Caco-2 (cell line): ENCODE measurements at regions not wholly inside any gene's neighbourhood (a gene's known extent, or its start where the extent isn't known, plus 50 kb on each side); places are given as distances from the start of the nearest gene placed in this dataset.

Experiments used
- BruUV-seq: library from RNA; stranded (reverse); fragments of 400-500 nt; replicated peaks from 2 replicates; lab custom pipeline; 2021; lab: Mats Ljungman, UMichigan
- CTCF ChIA-PET: fragments of 300-600 bp; sonication (Branson Sonifier 250); formaldehyde crosslinking; loops from one replicate; lab custom pipeline; 2022; ENCODE audit warnings: antibody characterized with exemption; lab: Charles Lee
- POLR2A ChIA-PET: fragments of 300-600 bp; sonication (Branson Sonifier 250); formaldehyde crosslinking; loops from one replicate; lab custom pipeline; 2022; ENCODE audit warnings: antibody characterized with exemption; lab: Charles Lee
- DNase-seq, 2 experiments: peaks; one replicate each; pipeline versions ENCODE4 v3.0.0 to v3.0.0-alpha.2; 2020 to 2022
- H3K27me3 ChIP-seq: replicated peaks from 2 replicates; pipeline ENCODE4 v1.6.0; 2011; ENCODE audit warnings: low read length; ENCODE audit not compliant: control insufficient read depth, insufficient read depth
- H3K36me3 ChIP-seq: 2 replicates; pipeline ENCODE4 v1.5.1; 2011; ENCODE audit warnings: low read length; ENCODE audit not compliant: control insufficient read depth, insufficient read depth
- H3K4me1 ChIP-seq: fragments of 250-450 bp; sonication (Bioruptor Pico); 2 replicates; pipeline ENCODE4 v1.5.1; 2020; ENCODE audit warnings: mild to moderate bottlenecking
- H3K4me3 ChIP-seq: 2 replicates; pipeline ENCODE4 v1.5.1; 2011; ENCODE audit warnings: low read depth, mild to moderate bottlenecking, control low read depth, low read length
- H3K9me3 ChIP-seq: fragments of 250-450 bp; sonication (Bioruptor Pico); 2 replicates; pipeline ENCODE4 v1.5.1; 2020; ENCODE audit warnings: mild to moderate bottlenecking, moderate library complexity
- H3K27ac Mint-ChIP-seq: one replicate; pipeline ENCODE4 v1.8.0; 2022; ENCODE audit warnings: mixed read lengths; ENCODE audit not compliant: unreplicated experiment
- H3K27me3 Mint-ChIP-seq: one replicate; pipeline ENCODE4 v1.8.0; 2022; ENCODE audit warnings: mixed read lengths; ENCODE audit not compliant: insufficient read depth, unreplicated experiment
- H3K36me3 Mint-ChIP-seq: one replicate; pipeline ENCODE4 v1.8.0; 2022; ENCODE audit warnings: mild to moderate bottlenecking, mixed read lengths; ENCODE audit not compliant: insufficient read depth, unreplicated experiment
- H3K4me1 Mint-ChIP-seq: one replicate; pipeline ENCODE4 v1.8.0; 2022; ENCODE audit warnings: low read depth, mixed read lengths; ENCODE audit not compliant: unreplicated experiment
- H3K4me3 Mint-ChIP-seq: one replicate; pipeline ENCODE4 v1.8.0; 2022; ENCODE audit warnings: mild to moderate bottlenecking, moderate library complexity, mixed read lengths; ENCODE audit not compliant: unreplicated experiment
- H3K9me3 Mint-ChIP-seq: one replicate; pipeline ENCODE4 v1.8.0; 2022; ENCODE audit warnings: mixed read lengths; ENCODE audit not compliant: unreplicated experiment
- CTCF ChIP-seq, 2 experiments: fragments of 200-600 bp in 1 of 2; IDR thresholded peaks; 1 replicate in 1 of 2; 2 replicates in 1 of 2; pipeline versions ENCODE4 v1.5.1 to v1.8.0; 2011 to 2022; ENCODE audit warnings: antibody characterized with exemption in 1 of 2, control low read depth in 1 of 2, inconsistent platforms in 1 of 2, low read depth in 1 of 2, low read length in 1 of 2, mild to moderate bottlenecking in 1 of 2, moderate library complexity in 1 of 2; ENCODE audit not compliant: insufficient read depth in 1 of 2, severe bottlenecking in 1 of 2, unreplicated experiment in 1 of 2
- intact Hi-C: fragments of 100-400 bp; cut with micrococcal nuclease; formaldehyde crosslinking; loops from one replicate; pipeline ENCODE4 v1.10.0; 2022; ENCODE audit not compliant: unreplicated experiment

GRCh38 chr15:70327856-70328678 is 230.3 kb upstream of the TLE3 start:
- no peak for DNase-seq
- H3K36me3 ChIP-seq: no peaks in the 10 kb centered on the region
- no peaks in the 10 kb centered on the region for H3K27me3 Mint-ChIP-seq
- peaks cover 9% of the 10 kb centered on the region for H3K9me3 Mint-ChIP-seq
- H3K4me1 ChIP-seq: peaks cover 18% of the 10 kb centered on the region
- H3K9me3 ChIP-seq: no peaks in the 10 kb centered on the region
- no peak overlapping the region for H3K4me3 Mint-ChIP-seq
- POLR2A ChIA-PET: no interaction called here
- CTCF ChIA-PET: no interaction called here
- no peaks in the 10 kb centered on the region for H3K36me3 Mint-ChIP-seq
- TF ChIP-seq CTCF (IDR thresholded peaks at IDR 0.05; ENCODE audit: insufficient read depth in 1 of 2, low read depth in 1 of 2, low read length in 1 of 2, severe bottlenecking in 1 of 2, unreplicated experiment in 1 of 2): no peak
- no peak overlapping the region for H3K27ac Mint-ChIP-seq
- no TSS peak for BruUV-seq
- peaks cover 5% of the 10 kb centered on the region for H3K4me1 Mint-ChIP-seq
- intact Hi-C loops: no loop called here
- no peaks in the 10 kb centered on the region for H3K27me3 ChIP-seq
- H3K4me3 ChIP-seq: no peak overlapping the region

- no TSS peak for BruUV-seq
- H3K4me1 ChIP-seq: peaks cover 25% of the 10 kb centered on the region
- no peak for TF ChIP-seq CTCF (IDR thresholded peaks at IDR 0.05; ENCODE audit: insufficient read depth in 1 of 2, low read depth in 1 of 2, low read length in 1 of 2, severe bottlenecking in 1 of 2, unreplicated experiment in 1 of 2)
- peaks cover 5% of the 10 kb centered on the region for H3K9me3 Mint-ChIP-seq
- peaks cover 5% of the 10 kb centered on the region for H3K4me1 Mint-ChIP-seq
- no peak overlapping the region for H3K4me3 Mint-ChIP-seq
- no peaks in the 10 kb centered on the region for H3K27me3 ChIP-seq
- intact Hi-C loops: no loop called here
- H3K9me3 ChIP-seq: no peaks in the 10 kb centered on the region
- no peaks in the 10 kb centered on the region for H3K36me3 Mint-ChIP-seq
- POLR2A ChIA-PET: no interaction called here
- CTCF ChIA-PET: no interaction called here
- H3K36me3 ChIP-seq: no peaks in the 10 kb centered on the region
- DNase-seq: no peak
- H3K4me3 ChIP-seq: no peak overlapping the region
- H3K27me3 Mint-ChIP-seq: no peaks in the 10 kb centered on the region
- no peak overlapping the region for H3K27ac Mint-ChIP-seq
Observed at GRCh38 chr15:70327328-70327855, 229.7 kb upstream of the TLE3 start.

GRCh38 chr15:70324001-70324974 is 226.6 kb upstream of the TLE3 start:
- Mint-ChIP-seq H3K4me3 (no peak overlapping the region), H3K4me1 (peaks cover 11% of the 10 kb centered on the region), H3K36me3 (no peaks in the 10 kb centered on the region), H3K27me3 (no peaks in the 10 kb centered on the region), H3K27ac (no peak overlapping the region), H3K9me3 (no peaks in the 10 kb centered on the region)
- no peaks in the 10 kb centered on the region for H3K27me3 ChIP-seq
- intact Hi-C loops: no loop called here
- peaks cover 26% of the 10 kb centered on the region for H3K4me1 ChIP-seq
- TF ChIP-seq CTCF (IDR thresholded peaks at IDR 0.05; ENCODE audit: insufficient read depth in 1 of 2, low read depth in 1 of 2, low read length in 1 of 2, severe bottlenecking in 1 of 2, unreplicated experiment in 1 of 2): no peak
- BruUV-seq: no TSS peak
- POLR2A ChIA-PET: no interaction called here
- H3K4me3 ChIP-seq: no peak overlapping the region
- H3K36me3 ChIP-seq: no peaks in the 10 kb centered on the region
- CTCF ChIA-PET: no interaction called here
- no peaks in the 10 kb centered on the region for H3K9me3 ChIP-seq
- peak; percentile 67 to 75 for DNase-seq
